Activated CD4-positive, alpha-beta T cell treated with anti-CD3 and anti-CD28 coated beads, Interleukin-2, Interleukin-4, amounts not matched to agents 100 ng/mL and 50 ng/mL, durations not matched to agents 16 hours and 8 hours (primary cell): ENCODE measurements at regions not wholly inside any gene's neighbourhood (a gene's known extent, or its start where the extent isn't known, plus 50 kb on each side); places are given as distances from the start of the nearest gene placed in this dataset.

ENCODE experiments used
- DNase-seq: peaks from one replicate; pipeline ENCODE4 v3.0.0-alpha.2; 2020; ENCODE audit warnings: low spot score

GRCh38 chr2:2926009-2926857, 451.4 kb downstream of the EIPR1 start:
- DNase-seq: no peak

DNA sequence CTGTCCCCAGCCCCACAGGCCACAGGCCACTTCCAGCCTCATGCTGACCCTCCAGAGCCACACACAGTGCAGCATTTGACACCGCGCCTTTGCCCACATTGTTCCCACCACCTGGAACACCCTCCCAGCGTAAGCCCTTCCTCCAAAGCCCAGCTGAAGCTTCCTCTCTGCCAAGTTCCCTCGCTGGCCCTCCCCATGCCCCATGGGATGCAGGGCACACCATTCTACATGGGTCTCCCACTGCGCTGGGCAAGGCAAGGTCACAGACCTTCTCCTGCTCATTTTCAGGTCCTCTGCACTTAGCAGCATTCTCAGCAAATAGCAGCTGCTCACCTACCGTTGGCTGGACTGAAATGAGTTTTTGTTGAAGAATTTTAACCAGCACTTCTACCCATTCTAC, 455.5 kb downstream of the EIPR1 start:
- no peak for DNase-seq

- no peak for DNase-seq
These were observed 456.5 kb downstream of the EIPR1 start for GRCh38 chr2:2921011-2921720.

GRCh38 chr2:2919574-2920365, 457.8 kb downstream of the EIPR1 start:
- DNase-seq: no peak

- no peak for DNase-seq
These were observed 458.6 kb downstream of the EIPR1 start for GRCh38 chr2:2919026-2919425.

GRCh38 chr2:2916621-2917020, 461.0 kb downstream of the EIPR1 start:
- DNase-seq: no peak

DNA sequence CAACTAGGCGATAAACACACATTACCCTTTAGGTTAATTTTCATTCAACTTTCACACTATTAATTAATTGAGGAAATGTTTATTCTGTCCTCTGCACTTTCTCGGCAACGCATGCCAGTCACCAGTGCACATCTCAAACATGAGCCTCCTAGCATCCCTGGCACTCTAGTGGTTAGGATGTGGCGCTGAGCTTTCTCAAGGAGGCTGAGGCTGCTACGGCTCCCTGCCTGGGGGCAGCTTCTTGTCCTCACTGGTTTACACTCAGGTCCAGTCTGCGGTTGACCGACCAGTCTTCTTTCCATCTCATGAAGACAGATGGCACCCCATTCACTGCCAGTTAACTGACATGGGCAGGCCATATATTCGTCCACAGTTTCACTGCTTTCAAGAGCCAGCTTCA, 463.4 kb downstream of the EIPR1 start:
- no peak for DNase-seq

DNA sequence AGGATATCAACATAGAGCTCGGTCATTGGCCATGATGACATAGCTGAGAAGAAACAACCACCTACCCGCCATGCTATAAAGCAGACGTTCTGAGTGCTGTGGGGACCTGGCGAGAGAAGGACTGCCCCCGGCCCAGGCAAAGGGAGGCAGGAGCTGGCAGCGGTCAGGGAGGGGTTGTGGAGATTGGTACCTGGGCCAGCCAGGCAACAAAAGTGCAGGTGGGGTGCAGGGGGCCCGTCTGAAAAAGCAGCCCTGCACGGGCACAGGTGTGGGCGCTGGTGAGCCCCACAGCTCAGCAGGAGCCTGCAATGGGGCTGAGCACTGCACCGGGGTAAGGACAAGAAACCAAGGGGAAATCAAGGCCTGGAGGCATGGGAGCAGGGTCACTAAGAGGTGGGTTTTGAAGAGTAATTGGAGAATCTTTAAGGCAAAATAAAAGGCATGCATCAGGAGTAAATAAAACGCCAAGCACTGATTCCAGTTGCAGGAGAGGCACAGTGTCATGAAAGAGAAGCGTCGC, 464.0 kb downstream of the EIPR1 start:
- no peak for DNase-seq

- DNase-seq: no peak
These were observed 464.9 kb downstream of the EIPR1 start for GRCh38 chr2:2912731-2913130.

- DNase-seq: no peak
These were observed 465.3 kb downstream of the EIPR1 start for GRCh38 chr2:2912293-2912692.

DNA sequence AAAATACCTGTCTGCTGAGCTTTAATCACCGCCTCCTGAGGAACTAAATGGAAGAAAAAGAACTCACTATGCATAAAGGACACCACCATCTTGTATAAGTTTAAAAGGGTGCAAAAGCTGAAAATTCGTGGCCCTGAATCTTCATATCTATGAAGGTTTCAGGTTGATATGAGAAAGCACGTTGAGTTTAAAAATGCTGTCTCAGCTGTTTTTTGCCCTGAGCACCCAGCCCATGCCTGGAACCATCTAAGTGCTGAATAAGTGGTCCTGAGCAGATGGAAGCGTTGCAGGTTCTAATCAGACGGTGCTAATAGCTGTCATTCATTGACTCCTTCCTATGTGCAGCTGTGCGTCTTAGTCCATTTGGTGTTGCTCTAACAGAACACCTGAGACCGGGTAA, 467.4 kb downstream of the EIPR1 start:
- no peak for DNase-seq

GRCh38 chr2:2909086-2910035, 468.3 kb downstream of the EIPR1 start:
- DNase-seq: no peak

- no peak for DNase-seq
These were observed 471.5 kb downstream of the EIPR1 start for GRCh38 chr2:2906091-2906490.

DNA sequence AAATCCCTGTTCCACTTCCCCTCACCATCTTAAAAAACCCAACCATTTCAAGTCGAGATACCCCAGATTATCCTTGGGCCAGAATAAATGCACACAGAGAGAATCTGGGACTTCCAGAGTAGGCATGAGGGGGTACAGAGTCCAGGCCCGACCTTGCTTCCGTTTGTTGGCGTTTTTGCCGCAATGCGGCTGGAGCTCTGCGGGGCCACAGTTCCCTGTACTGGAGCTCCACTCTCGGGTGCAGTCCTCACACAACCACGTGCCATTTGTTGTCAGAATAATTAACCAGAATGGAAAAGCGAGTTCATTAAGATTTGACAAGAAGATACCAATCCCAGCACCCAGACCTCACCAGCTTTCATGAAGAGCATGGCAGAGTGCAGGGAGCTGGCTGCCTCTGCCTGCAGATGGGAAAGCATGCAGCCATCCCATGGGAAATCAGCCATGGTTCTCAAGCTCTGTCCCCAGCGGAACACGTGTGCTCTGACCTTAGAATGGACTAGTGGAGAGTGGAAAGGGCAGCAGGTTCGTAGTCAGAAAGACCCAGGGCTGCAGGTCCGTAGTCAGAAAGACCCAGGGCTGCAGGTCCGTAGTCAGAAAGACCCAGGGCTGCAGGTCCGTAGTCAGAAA, 472.8 kb downstream of the EIPR1 start:
- no peak for DNase-seq

DNA sequence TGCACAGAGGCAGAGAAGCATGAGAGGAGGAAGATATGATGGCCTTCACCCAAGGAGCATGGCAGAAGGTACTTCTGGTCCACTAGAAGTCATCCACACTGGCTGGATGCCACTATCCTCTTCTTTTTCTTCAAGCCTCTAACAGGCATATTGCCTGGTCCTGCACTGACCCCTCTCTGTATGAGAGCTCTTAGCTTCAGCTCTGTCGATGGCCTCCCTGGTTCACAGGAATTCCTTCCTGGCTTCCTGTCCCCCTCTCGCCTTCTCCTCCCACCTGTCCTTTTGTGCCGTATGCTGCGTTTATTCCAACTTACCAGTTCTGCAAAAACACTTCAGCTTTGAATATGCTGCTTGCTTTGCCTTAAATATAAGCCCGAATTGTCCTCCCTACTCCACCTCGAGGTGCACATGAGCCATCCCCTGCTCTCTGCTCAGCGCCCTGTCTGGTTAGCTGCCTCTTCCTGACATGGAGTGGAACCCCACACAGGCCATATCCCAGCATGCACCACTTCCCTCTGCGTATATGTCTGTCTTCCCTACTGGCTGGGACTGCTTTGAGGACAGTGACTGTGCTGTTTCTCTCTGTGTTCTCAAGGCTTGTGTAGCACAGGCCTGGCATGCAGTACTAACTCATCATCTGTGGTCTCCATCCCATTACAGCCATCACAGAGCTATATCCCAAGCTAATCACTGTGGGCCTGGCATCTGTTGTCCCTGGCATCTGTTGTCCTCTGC, 474.9 kb downstream of the EIPR1 start:
- DNase-seq: no peak

- DNase-seq: no peak
These were observed 476.0 kb downstream of the EIPR1 start for GRCh38 chr2:2901384-2902345.

- no peak for DNase-seq
These were observed 477.8 kb downstream of the EIPR1 start for GRCh38 chr2:2899826-2900225.

DNA sequence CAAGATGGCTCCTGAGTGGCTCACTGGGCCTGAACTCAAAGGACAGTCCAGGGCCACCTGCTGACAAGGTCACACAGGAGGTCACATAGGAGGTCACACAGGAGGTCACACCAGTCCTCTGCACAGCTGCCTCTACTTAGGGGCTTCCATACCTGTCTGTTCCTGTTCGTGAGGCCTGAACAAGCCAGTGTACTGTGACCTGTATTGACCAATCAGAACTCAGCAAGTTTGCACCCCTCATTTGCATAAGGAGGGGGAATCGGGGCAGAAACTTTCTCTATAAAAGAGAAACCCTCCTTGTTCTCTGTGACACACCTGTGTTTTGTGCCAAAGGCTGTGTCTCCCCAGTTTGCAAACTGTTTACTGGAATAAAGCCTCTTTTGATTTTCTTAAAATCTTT, 478.9 kb downstream of the EIPR1 start:
- DNase-seq: no peak

DNA sequence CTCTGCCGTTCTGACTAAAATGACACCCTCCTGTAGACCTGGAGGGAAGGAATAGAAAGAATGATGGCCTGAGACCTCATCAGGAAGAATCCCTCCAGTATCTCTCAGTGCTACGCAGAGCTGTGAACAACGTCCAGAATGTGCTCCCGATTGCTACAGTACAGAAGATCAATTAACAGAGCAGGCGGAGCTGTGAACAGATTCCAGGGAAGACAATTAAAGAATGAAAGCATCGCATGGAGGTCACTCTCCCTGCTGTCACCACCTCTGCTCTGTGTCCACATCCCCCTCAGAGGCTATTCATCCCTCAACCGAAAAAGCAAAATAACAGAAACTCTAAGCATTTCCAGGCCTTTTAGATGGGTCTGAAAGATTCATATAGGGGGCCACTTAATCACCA, 481.0 kb downstream of the EIPR1 start:
- no peak for DNase-seq
